H1 (cell line): ENCODE measurements at regions not wholly inside any gene's neighbourhood (a gene's known extent, or its start where the extent isn't known, plus 50 kb on each side); places are given as distances from the start of the nearest gene placed in this dataset.
A peak's percentile ranks its signal among the peaks of the same experiment; 100 is the strongest.

ENCODE experiments used
- CTCF ChIA-PET: fragments of 300-600 bp; sonication (Branson Sonifier 250); formaldehyde crosslinking; loops from one replicate; lab custom pipeline; 2021; ENCODE audit not compliant: partially characterized antibody; lab: Charles Lee
- POLR2A ChIA-PET: fragments of 300-600 bp; sonication (Branson Sonifier 250); formaldehyde crosslinking; loops from one replicate; lab custom pipeline; 2021; ENCODE audit warnings: inconsistent platforms; ENCODE audit not compliant: partially characterized antibody; lab: Charles Lee
- DNase-seq, 2 experiments: peaks; one replicate each; pipeline versions ENCODE4 v3.0.0 to v3.0.0-alpha.2; 2010 to 2022; ENCODE audit warnings: low spot score in 2 of 2, low read depth in 1 of 2, mixed read lengths in 1 of 2
- FAIRE-seq: peaks from 2 replicates; lab custom pipeline; 2011; peaks lifted over from hg19 to GRCh38; lab: Jason Lieb, UNC
- H2AFZ ChIP-seq: 2 replicates; pipeline ENCODE4 v1.8.1; 2012; ENCODE audit warnings: low read length, inconsistent platforms
- H2AK5ac ChIP-seq: 2 replicates; pipeline ENCODE4 v1.6.1; 2013; ENCODE audit warnings: low read depth, low read length
- H2BK120ac ChIP-seq: replicated peaks from 2 replicates; pipeline ENCODE3; 2013; ENCODE audit warnings: low read depth, low read length, inconsistent platforms
- H2BK12ac ChIP-seq: 2 replicates; pipeline ENCODE4 v1.6.1; 2013; ENCODE audit warnings: low read depth, low read length
- H2BK15ac ChIP-seq: 2 replicates; pipeline ENCODE4 v1.6.1; 2013; ENCODE audit warnings: low read length
- H2BK20ac ChIP-seq: 2 replicates; pipeline ENCODE4 v1.6.1; 2013; ENCODE audit warnings: low read length
- H2BK5ac ChIP-seq: 2 replicates; pipeline ENCODE4 v1.6.1; 2013; ENCODE audit warnings: low read depth, low read length
- H3K14ac ChIP-seq: 2 replicates; pipeline ENCODE4 v1.6.1; 2013; ENCODE audit warnings: inconsistent platforms; ENCODE audit not compliant: insufficient read length
- H3K18ac ChIP-seq: 2 replicates; pipeline ENCODE4 v1.6.1; 2013; ENCODE audit warnings: low read length; ENCODE audit errors: extremely low read depth
- H3K23ac ChIP-seq: 2 replicates; pipeline ENCODE4 v1.6.1; 2013; ENCODE audit warnings: inconsistent platforms; ENCODE audit not compliant: insufficient read length
- H3K23me2 ChIP-seq: 2 replicates; pipeline ENCODE4 v1.6.1; 2013; ENCODE audit warnings: low read depth, low read length
- H3K27ac ChIP-seq: 2 replicates; pipeline ENCODE4 v1.6.1; 2011; ENCODE audit warnings: low read depth, low read length, inconsistent platforms
- H3K27me3 ChIP-seq, 4 experiments: replicated peaks in 1 of 4; 1 replicate in 1 of 4; 2 replicates in 3 of 4; pipeline versions ENCODE4 v1.6.1 to v1.8.1; 2011 to 2013; ENCODE audit warnings: low read length in 3 of 4, mild to moderate bottlenecking in 3 of 4, inconsistent platforms in 2 of 4, mixed read lengths in 2 of 4, moderate library complexity in 1 of 4; ENCODE audit not compliant: control insufficient read depth in 3 of 4, insufficient read depth in 3 of 4; ENCODE audit errors: extremely low read depth in 1 of 4
- H3K36me3 ChIP-seq, 4 experiments: 2 replicates each; pipeline versions ENCODE4 v1.6.1 to v1.8.1; 2011 to 2013; ENCODE audit warnings: mild to moderate bottlenecking in 4 of 4, low read length in 3 of 4, moderate library complexity in 2 of 4, control low read depth in 1 of 4, inconsistent platforms in 1 of 4; ENCODE audit not compliant: insufficient read depth in 4 of 4, control insufficient read depth in 2 of 4
- H3K4ac ChIP-seq: replicated peaks from 2 replicates; pipeline ENCODE3; 2013; ENCODE audit warnings: low read length, low read depth, mixed read lengths, inconsistent platforms; ENCODE audit not compliant: insufficient read length
- H3K4me1 ChIP-seq, 4 experiments: replicated peaks in 1 of 4; 1 replicate in 1 of 4; 2 replicates in 3 of 4; pipeline versions ENCODE4 v1.6.1 to v1.8.1; 2011 to 2013; ENCODE audit warnings: low read length in 3 of 4, inconsistent platforms in 2 of 4, mixed read lengths in 1 of 4; ENCODE audit not compliant: insufficient read depth in 4 of 4, control insufficient read depth in 3 of 4
- H3K4me2 ChIP-seq, 2 experiments: 2 replicates each; pipeline versions ENCODE4 v1.6.1 to v1.8.1; 2011 to 2013; ENCODE audit warnings: low read depth in 2 of 2, low read length in 2 of 2, control low read depth in 1 of 2, inconsistent platforms in 1 of 2, mild to moderate bottlenecking in 1 of 2; ENCODE audit not compliant: insufficient read depth in 1 of 2
- H3K4me3 ChIP-seq, 4 experiments: fragments of 200-600, 300-600 bp in 1 of 4; sonication (generic), shearing (Covaris generic), sonication (Bioruptor Twin) in 1 of 4; 2 replicates each; pipeline versions ENCODE4 v1.5.1 to v1.8.1; 2011 to 2016; ENCODE audit warnings: low read length in 4 of 4, low read depth in 3 of 4, control low read depth in 2 of 4, inconsistent platforms in 2 of 4, mild to moderate bottlenecking in 2 of 4, mixed read lengths in 1 of 4, moderate library complexity in 1 of 4; ENCODE audit not compliant: insufficient read depth in 2 of 4; ENCODE audit errors: extremely low read depth in 1 of 4
- H3K56ac ChIP-seq: replicated peaks from 2 replicates; pipeline ENCODE3; 2013; ENCODE audit warnings: low read depth, mild to moderate bottlenecking, mixed read lengths, low read length, inconsistent platforms; ENCODE audit not compliant: insufficient read length
- H3K79me1 ChIP-seq: 2 replicates; pipeline ENCODE4 v1.6.1; 2013; ENCODE audit warnings: low read depth, low read length, control low read depth
- H3K79me2 ChIP-seq, 2 experiments: 2 replicates each; pipeline versions ENCODE4 v1.6.1 to v1.8.1; 2012 to 2013; ENCODE audit warnings: low read length in 2 of 2, mild to moderate bottlenecking in 2 of 2, inconsistent platforms in 1 of 2; ENCODE audit not compliant: insufficient read depth in 2 of 2, control insufficient read depth in 1 of 2
- H3K9ac ChIP-seq, 4 experiments: replicated peaks in 1 of 4; 1 replicate in 1 of 4; 2 replicates in 3 of 4; pipeline versions ENCODE4 v1.6.1 to v1.8.1; 2011 to 2013; ENCODE audit warnings: low read depth in 3 of 4, low read length in 3 of 4, control low read depth in 2 of 4, mild to moderate bottlenecking in 2 of 4, moderate library complexity in 2 of 4, inconsistent platforms in 1 of 4; ENCODE audit errors: extremely low read depth in 1 of 4
- H3K9me3 ChIP-seq, 2 experiments: 2 replicates each; pipeline versions ENCODE4 v1.6.1 to v1.8.1; 2012 to 2013; ENCODE audit warnings: mild to moderate bottlenecking in 2 of 2, moderate library complexity in 2 of 2, control low read depth in 1 of 2, inconsistent platforms in 1 of 2, low read depth in 1 of 2, low read length in 1 of 2, mixed read lengths in 1 of 2; ENCODE audit not compliant: insufficient read depth in 2 of 2
- H4K20me1 ChIP-seq, 2 experiments: replicated peaks in 1 of 2; 2 replicates each; pipeline versions ENCODE3 to v1.8.1; 2011 to 2013; ENCODE audit warnings: inconsistent platforms in 2 of 2, low read length in 2 of 2, mild to moderate bottlenecking in 1 of 2; ENCODE audit not compliant: insufficient read depth in 2 of 2, control insufficient read depth in 1 of 2
- H4K5ac ChIP-seq: 2 replicates; pipeline ENCODE4 v1.6.1; 2013; ENCODE audit warnings: low read length, low read depth, mixed read lengths, inconsistent platforms; ENCODE audit not compliant: insufficient read length
- H4K8ac ChIP-seq: 2 replicates; pipeline ENCODE4 v1.8.0; 2013; ENCODE audit warnings: mild to moderate bottlenecking, moderate library complexity, low read length, inconsistent platforms; ENCODE audit not compliant: insufficient read depth; ENCODE audit errors: extremely low read depth
- H4K91ac ChIP-seq: replicated peaks from 2 replicates; pipeline ENCODE3; 2013; ENCODE audit warnings: low read length, mixed read lengths, inconsistent platforms; ENCODE audit not compliant: insufficient read length
- CEBPB ChIP-seq: IDR thresholded peaks from 2 replicates; pipeline ENCODE4 v1.6.1; 2012; ENCODE audit warnings: low read depth, low read length
- CTBP2 ChIP-seq: IDR thresholded peaks from 2 replicates; pipeline ENCODE4 v1.7.0; 2011; ENCODE audit warnings: borderline replicate concordance, mild to moderate bottlenecking, moderate library complexity, mixed read lengths, low read length; ENCODE audit not compliant: insufficient read depth, insufficient read length
- HDAC2 ChIP-seq, 2 experiments: fragments of 300-600 bp in 1 of 2; sonication (generic) in 1 of 2; IDR thresholded peaks; 2 replicates each; pipeline ENCODE4 v1.6.1; 2011 to 2012; ENCODE audit warnings: low read depth in 2 of 2, low read length in 2 of 2, mild to moderate bottlenecking in 2 of 2, moderate library complexity in 2 of 2, borderline replicate concordance in 1 of 2, inconsistent platforms in 1 of 2
- HDAC6 ChIP-seq: IDR thresholded peaks from one replicate; pipeline ENCODE4 v1.7.1; 2012; ENCODE audit warnings: low read depth, mild to moderate bottlenecking, inconsistent platforms, low read length, moderate library complexity
- KDM5A ChIP-seq: fragments of 200-600 bp; IDR thresholded peaks from 2 replicates; pipeline ENCODE4 v1.7.1; 2012; ENCODE audit warnings: mild to moderate bottlenecking, low read length, inconsistent platforms, mixed read lengths
- MAFK ChIP-seq: IDR thresholded peaks from 2 replicates; pipeline ENCODE4 v1.6.1; 2012; ENCODE audit warnings: low read depth, mild to moderate bottlenecking, improper control_type of control experiment, low read length
- PHF8 ChIP-seq: fragments of 200-600 bp; sonication (generic); conservative IDR thresholded peaks from 2 replicates; pipeline ENCODE4 v1.7.1; 2012; ENCODE audit warnings: low read depth, mild to moderate bottlenecking, inconsistent platforms, low read length, moderate library complexity
- POLR2AphosphoS5 ChIP-seq: IDR thresholded peaks from 2 replicates; pipeline ENCODE4 v1.6.1; 2011; ENCODE audit warnings: low read depth, low read length
- POU5F1 ChIP-seq: IDR thresholded peaks from 2 replicates; pipeline ENCODE4 v1.6.1; 2011; ENCODE audit warnings: low read depth, mild to moderate bottlenecking, low read length, moderate library complexity
- SIRT6 ChIP-seq: IDR thresholded peaks from one replicate; pipeline ENCODE4 v1.7.1; 2012; ENCODE audit warnings: low read length, inconsistent platforms
- SP4 ChIP-seq: IDR thresholded peaks from 2 replicates; pipeline ENCODE4 v1.6.1; 2012; ENCODE audit warnings: low read length, inconsistent platforms
- TBP ChIP-seq: IDR thresholded peaks from 2 replicates; pipeline ENCODE4 v1.6.1; 2011; ENCODE audit warnings: low read depth, low read length, improper control_type of control experiment
- TCF12 ChIP-seq: IDR thresholded peaks from 2 replicates; pipeline ENCODE4 v1.6.1; 2011; ENCODE audit warnings: low read depth, mild to moderate bottlenecking, low read length
- WGBS, 2 experiments: shearing (Covaris generic) in 1 of 2; methylation state at CpG; one replicate each; pipeline versions ENCODE4 v1.1.6 to v1.1.7; 2013 to 2015; ENCODE audit warnings: low lambda C conversion rate in 2 of 2, mixed read lengths in 2 of 2, inconsistent platforms in 1 of 2, low coverage in 1 of 2, missing lambda C conversion rate in 1 of 2; ENCODE audit not compliant: insufficient replicate concordance in 2 of 2, insufficient coverage in 1 of 2, insufficient read length in 1 of 2; ENCODE audit errors: extremely low coverage in 1 of 2, missing lambda C conversion rate in 1 of 2; 5-methylcytosine and 5-hydroxymethylcytosine counted together

- Histone ChIP-seq H2BK12ac (peak overlapping the region; percentile 11; the same call in 1 of the 2 replicates), H4K20me1 (no peaks in the 10 kb centered on the region), H3K23ac (no peak overlapping the region), H2BK15ac (no peak overlapping the region; the same call in 1 of the 2 replicates), H3K79me1 (no peaks in the 10 kb centered on the region), H3K36me3 (no peaks in the 10 kb centered on the region), H3K4me3 (no peak overlapping the region), H3K9me3 (no peaks in the 10 kb centered on the region), H3K9ac (no peak overlapping the region), H2AK5ac (no peak overlapping the region), H3K14ac (no peak overlapping the region), H3K4me2 (no peak overlapping the region), H2BK20ac (no peak overlapping the region), H3K56ac (no peak overlapping the region), H3K79me2 (no peaks in the 10 kb centered on the region), H3K27me3 (no peaks in the 10 kb centered on the region), H2BK120ac (no peak overlapping the region), H4K5ac (no peak overlapping the region), H4K8ac (no peak overlapping the region), H3K23me2 (peaks cover 2% of the 10 kb centered on the region; the same call in 1 of the 2 replicates), H3K4ac (no peak overlapping the region), H3K18ac (no peak overlapping the region), H3K27ac (no peak overlapping the region), H2BK5ac (no peak overlapping the region), H2AFZ (no peak overlapping the region), H4K91ac (no peak overlapping the region), H3K4me1 (peaks cover 0 to 3% (median 1%) of the 10 kb centered on the region in 4 experiments; a peak in 1 of 7 replicates)
- no peak for FAIRE-seq
- WGBS, 2 experiments = 90% methylated on average over 10 of the region's 10 CpGs; no CpG with 5 or more reads in 1 of the 2 experiments
- CTCF ChIA-PET = interaction anchor here (1.0 to 2.6 kb wide), 7 partner anchors 10 to 245 kb away, joined by 3 to 16 read pairs (median 4); no protein-coding TSS in a partner anchor
- POLR2A ChIA-PET = interaction anchor here (1.0 to 1.3 kb wide), 3 partner anchors 19 to 107 kb away, joined by 3 to 5 read pairs (median 4); no protein-coding TSS in a partner anchor
- DNase-seq = no peak
- TF ChIP-seq TCF12 (no peak), SP4 (no peak), SIRT6 (no peak), HDAC2 (IDR thresholded peaks at IDR 0.05; ENCODE audit: borderline replicate concordance in 1 of 2, low read depth in 2 of 2, low read length in 2 of 2) (no peak), MAFK (no peak), POU5F1 (no peak), CTBP2 (no peak), CEBPB (no peak), PHF8 (no peak), HDAC6 (no peak), POLR2AphosphoS5 (no peak), TBP (no peak), KDM5A (no peak)
Observed at GRCh38 chr4:140257461-140258305, 103.7 kb upstream of the MAML3 start.
